Prostate gland (tissue), 2 donors: ENCODE measurements at regions not wholly inside any gene's neighbourhood (a gene's known extent, or its start where the extent isn't known, plus 50 kb on each side); places are given as distances from the start of the nearest gene placed in this dataset.

ENCODE experiments used
- CTCF ChIP-seq, 4 experiments: fragments of 200-600 bp in 2 of 4; fragments of 450-650 bp in 2 of 4; sonication (generic) in 2 of 4; IDR thresholded peaks; 1 replicate in 3 of 4; 2 replicates in 1 of 4; pipeline ENCODE4 v1.5.1; 2016 to 2019; ENCODE audit warnings: antibody characterized with exemption in 4 of 4, mild to moderate bottlenecking in 2 of 4, moderate library complexity in 2 of 4
- POLR2A ChIP-seq: fragments of 450-650 bp; IDR thresholded peaks from one replicate; pipeline ENCODE4 v1.6.1; 2016; ENCODE audit warnings: antibody characterized with exemption, mild to moderate bottlenecking
- POLR2AphosphoS5 ChIP-seq: sonication (generic); formaldehyde crosslinking; IDR thresholded peaks from one replicate; pipeline ENCODE4 v1.6.1; 2017; ENCODE audit warnings: antibody characterized with exemption

DNA sequence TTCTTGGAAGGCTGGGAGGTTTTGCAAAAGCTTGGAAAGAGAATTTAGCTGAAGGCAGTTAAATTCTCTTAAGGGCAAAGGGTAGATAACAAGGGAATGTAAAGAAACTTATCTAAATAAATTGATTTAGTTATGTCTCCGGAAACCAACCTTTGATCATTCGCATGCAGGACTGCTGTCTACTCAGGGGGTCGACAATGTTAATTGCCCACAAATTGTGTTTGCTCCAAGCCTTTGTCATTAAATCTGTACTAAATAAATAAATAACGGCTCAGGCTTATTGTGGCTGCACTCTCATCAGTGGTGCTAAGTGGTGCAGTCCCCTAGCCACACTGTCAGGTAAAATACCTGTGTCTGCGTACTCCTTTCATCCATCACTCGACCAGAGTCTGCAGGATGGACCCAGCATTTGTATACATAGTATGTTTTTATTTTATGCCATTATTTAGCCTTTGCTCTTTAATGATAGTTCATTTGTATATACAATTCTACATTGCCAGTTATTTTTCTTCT is 497.4 kb upstream of the RASGRP1 start:
- no peak for TF ChIP-seq POLR2A
- TF ChIP-seq CTCF (IDR thresholded peaks at IDR 0.05), result no peak
- no peak for TF ChIP-seq POLR2AphosphoS5
